ENCODE measurements at regions not wholly inside any gene's neighbourhood (a gene's known extent, or its start where the extent isn't known, plus 50 kb on each side); places are given as distances from the start of the nearest gene placed in this dataset.

DNA sequence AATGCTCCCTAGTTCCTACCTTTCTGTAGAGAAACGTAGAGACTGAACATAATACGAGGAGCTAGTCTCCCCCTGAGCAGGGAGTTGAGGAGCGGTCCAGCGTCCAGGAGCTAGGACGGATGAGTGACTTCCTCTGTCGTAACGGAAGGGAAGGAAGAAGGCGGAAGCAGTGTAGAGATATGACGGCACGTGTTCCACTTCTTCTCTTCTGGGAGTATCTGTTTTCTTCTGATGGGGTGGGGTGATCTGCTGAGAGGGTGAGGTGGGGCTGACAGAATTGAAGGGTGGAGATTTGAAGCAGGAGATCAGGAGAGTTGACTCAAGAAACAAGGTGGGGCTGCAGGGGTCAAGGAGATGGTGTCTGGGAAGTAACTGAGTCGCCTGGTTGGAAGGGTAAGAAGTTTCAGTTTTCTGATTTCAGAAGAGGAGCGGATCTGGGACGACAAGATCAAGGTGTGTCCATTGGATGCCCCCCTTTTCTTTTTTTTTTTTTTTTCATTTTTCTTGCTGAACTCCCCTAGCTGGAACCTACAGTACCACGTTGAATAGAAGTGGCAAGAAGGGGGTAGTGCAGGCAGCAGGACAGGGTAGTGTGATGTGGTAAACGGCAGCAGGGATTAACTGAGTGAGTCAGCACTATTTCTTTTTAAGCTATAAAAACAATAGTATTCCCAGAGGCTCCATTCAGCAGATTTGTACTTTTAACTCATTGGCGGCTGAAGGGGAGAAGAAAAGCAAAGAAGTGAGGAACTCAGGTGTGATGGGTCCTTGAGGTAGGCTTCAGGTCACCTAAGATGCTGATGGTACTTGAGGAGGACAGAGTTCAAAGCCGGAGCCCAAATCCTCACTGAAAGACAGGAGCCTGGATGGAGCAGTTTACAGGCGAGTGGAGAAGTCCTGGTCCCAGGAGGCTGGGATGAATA, 50.8 kb upstream of the SETD7 start (continued):
- TF ChIP-seq, protein P1, sequence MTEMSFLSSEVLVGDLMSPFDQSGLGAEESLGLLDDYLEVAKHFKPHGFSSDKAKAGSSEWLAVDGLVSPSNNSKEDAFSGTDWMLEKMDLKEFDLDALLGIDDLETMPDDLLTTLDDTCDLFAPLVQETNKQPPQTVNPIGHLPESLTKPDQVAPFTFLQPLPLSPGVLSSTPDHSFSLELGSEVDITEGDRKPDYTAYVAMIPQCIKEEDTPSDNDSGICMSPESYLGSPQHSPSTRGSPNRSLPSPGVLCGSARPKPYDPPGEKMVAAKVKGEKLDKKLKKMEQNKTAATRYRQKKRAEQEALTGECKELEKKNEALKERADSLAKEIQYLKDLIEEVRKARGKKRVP (CRISPR knock-in tag; IDR thresholded peaks at IDR 0.05): no peak
- TF ChIP-seq ZNF584 (CRISPR knock-in tag; IDR thresholded peaks at IDR 0.05; ENCODE audit: low read depth) (no peak), EP300 (IDR thresholded peaks at IDR 0.05; ENCODE audit: low read length) (no peak), ZNF217 (CRISPR knock-in tag; IDR thresholded peaks at IDR 0.05) (no peak), NONO (IDR thresholded peaks at IDR 0.05; ENCODE audit: low read depth in 2 of 2, low read length in 1 of 2) (no peak), SPI1 (IDR thresholded peaks at IDR 0.05; ENCODE audit: borderline replicate concordance, low read depth, low read length) (peak; percentile 44; the same call in 1 of the 2 replicates), BACH1 (tag; IDR thresholded peaks at IDR 0.05) (peak; percentile 27; the same call in 1 of the 2 replicates), TCF7L2 (IDR thresholded peaks at IDR 0.05; ENCODE audit: low read depth, low read length) (no peak)
- TF ChIP-seq, protein P2, sequence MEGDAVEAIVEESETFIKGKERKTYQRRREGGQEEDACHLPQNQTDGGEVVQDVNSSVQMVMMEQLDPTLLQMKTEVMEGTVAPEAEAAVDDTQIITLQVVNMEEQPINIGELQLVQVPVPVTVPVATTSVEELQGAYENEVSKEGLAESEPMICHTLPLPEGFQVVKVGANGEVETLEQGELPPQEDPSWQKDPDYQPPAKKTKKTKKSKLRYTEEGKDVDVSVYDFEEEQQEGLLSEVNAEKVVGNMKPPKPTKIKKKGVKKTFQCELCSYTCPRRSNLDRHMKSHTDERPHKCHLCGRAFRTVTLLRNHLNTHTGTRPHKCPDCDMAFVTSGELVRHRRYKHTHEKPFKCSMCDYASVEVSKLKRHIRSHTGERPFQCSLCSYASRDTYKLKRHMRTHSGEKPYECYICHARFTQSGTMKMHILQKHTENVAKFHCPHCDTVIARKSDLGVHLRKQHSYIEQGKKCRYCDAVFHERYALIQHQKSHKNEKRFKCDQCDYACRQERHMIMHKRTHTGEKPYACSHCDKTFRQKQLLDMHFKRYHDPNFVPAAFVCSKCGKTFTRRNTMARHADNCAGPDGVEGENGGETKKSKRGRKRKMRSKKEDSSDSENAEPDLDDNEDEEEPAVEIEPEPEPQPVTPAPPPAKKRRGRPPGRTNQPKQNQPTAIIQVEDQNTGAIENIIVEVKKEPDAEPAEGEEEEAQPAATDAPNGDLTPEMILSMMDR (IDR thresholded peaks at IDR 0.05 in 2 of 3, conservative IDR thresholded peaks at IDR 0.05 in 1 of 3; ENCODE audit: insufficient read depth in 2 of 3, low read depth in 1 of 3, low read length in 3 of 3): 0 out of 6 replicates have a peak, but pooled peaks of 1 of the 3 experiments have one; percentile 3
- TF ChIP-seq, protein P3, sequence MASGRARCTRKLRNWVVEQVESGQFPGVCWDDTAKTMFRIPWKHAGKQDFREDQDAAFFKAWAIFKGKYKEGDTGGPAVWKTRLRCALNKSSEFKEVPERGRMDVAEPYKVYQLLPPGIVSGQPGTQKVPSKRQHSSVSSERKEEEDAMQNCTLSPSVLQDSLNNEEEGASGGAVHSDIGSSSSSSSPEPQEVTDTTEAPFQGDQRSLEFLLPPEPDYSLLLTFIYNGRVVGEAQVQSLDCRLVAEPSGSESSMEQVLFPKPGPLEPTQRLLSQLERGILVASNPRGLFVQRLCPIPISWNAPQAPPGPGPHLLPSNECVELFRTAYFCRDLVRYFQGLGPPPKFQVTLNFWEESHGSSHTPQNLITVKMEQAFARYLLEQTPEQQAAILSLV (tag; IDR thresholded peaks at IDR 0.05): no peak
- TF ChIP-seq, protein P4, sequence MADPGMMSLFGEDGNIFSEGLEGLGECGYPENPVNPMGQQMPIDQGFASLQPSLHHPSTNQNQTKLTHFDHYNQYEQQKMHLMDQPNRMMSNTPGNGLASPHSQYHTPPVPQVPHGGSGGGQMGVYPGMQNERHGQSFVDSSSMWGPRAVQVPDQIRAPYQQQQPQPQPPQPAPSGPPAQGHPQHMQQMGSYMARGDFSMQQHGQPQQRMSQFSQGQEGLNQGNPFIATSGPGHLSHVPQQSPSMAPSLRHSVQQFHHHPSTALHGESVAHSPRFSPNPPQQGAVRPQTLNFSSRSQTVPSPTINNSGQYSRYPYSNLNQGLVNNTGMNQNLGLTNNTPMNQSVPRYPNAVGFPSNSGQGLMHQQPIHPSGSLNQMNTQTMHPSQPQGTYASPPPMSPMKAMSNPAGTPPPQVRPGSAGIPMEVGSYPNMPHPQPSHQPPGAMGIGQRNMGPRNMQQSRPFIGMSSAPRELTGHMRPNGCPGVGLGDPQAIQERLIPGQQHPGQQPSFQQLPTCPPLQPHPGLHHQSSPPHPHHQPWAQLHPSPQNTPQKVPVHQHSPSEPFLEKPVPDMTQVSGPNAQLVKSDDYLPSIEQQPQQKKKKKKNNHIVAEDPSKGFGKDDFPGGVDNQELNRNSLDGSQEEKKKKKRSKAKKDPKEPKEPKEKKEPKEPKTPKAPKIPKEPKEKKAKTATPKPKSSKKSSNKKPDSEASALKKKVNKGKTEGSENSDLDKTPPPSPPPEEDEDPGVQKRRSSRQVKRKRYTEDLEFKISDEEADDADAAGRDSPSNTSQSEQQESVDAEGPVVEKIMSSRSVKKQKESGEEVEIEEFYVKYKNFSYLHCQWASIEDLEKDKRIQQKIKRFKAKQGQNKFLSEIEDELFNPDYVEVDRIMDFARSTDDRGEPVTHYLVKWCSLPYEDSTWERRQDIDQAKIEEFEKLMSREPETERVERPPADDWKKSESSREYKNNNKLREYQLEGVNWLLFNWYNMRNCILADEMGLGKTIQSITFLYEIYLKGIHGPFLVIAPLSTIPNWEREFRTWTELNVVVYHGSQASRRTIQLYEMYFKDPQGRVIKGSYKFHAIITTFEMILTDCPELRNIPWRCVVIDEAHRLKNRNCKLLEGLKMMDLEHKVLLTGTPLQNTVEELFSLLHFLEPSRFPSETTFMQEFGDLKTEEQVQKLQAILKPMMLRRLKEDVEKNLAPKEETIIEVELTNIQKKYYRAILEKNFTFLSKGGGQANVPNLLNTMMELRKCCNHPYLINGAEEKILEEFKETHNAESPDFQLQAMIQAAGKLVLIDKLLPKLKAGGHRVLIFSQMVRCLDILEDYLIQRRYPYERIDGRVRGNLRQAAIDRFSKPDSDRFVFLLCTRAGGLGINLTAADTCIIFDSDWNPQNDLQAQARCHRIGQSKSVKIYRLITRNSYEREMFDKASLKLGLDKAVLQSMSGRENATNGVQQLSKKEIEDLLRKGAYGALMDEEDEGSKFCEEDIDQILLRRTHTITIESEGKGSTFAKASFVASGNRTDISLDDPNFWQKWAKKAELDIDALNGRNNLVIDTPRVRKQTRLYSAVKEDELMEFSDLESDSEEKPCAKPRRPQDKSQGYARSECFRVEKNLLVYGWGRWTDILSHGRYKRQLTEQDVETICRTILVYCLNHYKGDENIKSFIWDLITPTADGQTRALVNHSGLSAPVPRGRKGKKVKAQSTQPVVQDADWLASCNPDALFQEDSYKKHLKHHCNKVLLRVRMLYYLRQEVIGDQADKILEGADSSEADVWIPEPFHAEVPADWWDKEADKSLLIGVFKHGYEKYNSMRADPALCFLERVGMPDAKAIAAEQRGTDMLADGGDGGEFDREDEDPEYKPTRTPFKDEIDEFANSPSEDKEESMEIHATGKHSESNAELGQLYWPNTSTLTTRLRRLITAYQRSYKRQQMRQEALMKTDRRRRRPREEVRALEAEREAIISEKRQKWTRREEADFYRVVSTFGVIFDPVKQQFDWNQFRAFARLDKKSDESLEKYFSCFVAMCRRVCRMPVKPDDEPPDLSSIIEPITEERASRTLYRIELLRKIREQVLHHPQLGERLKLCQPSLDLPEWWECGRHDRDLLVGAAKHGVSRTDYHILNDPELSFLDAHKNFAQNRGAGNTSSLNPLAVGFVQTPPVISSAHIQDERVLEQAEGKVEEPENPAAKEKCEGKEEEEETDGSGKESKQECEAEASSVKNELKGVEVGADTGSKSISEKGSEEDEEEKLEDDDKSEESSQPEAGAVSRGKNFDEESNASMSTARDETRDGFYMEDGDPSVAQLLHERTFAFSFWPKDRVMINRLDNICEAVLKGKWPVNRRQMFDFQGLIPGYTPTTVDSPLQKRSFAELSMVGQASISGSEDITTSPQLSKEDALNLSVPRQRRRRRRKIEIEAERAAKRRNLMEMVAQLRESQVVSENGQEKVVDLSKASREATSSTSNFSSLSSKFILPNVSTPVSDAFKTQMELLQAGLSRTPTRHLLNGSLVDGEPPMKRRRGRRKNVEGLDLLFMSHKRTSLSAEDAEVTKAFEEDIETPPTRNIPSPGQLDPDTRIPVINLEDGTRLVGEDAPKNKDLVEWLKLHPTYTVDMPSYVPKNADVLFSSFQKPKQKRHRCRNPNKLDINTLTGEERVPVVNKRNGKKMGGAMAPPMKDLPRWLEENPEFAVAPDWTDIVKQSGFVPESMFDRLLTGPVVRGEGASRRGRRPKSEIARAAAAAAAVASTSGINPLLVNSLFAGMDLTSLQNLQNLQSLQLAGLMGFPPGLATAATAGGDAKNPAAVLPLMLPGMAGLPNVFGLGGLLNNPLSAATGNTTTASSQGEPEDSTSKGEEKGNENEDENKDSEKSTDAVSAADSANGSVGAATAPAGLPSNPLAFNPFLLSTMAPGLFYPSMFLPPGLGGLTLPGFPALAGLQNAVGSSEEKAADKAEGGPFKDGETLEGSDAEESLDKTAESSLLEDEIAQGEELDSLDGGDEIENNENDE (IDR thresholded peaks at IDR 0.05; ENCODE audit: low read depth, low read length): no peak

Measured in K562 (cell line).